ENCODE measurements at regions not wholly inside any gene's neighbourhood (a gene's known extent, or its start where the extent isn't known, plus 50 kb on each side); places are given as distances from the start of the nearest gene placed in this dataset.

DNA sequence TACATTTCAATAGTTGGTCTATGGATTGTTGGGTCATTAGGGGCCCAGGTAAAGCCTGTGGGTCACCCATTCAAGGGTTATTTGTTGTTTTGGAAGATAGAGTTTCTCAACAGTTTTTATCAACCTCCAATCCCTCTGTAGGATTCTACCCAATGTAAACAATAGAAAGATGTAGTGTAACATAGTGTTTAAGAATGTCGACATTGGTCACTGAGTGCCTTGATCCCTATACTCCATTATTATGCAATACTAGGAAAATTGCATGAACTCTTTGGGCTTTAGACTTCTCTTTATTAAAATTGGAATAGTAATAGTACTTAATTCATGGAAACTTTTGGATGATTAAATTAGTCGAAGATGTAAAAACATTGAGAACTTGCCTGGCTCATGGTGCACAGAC is 292.1 kb downstream of the GPD2 start:
- Histone ChIP-seq H3K4me2 (ENCODE audit: low read length) (no peak overlapping the region), H3K36me3 (ENCODE audit: insufficient read depth, low read length) (no peaks in the 10 kb centered on the region), H3K9ac (ENCODE audit: low read length) (no peak overlapping the region), H4K20me1 (ENCODE audit: insufficient read depth, low read length) (no peaks in the 10 kb centered on the region), H3F3A (ENCODE audit: insufficient read depth, low read length) (no peaks in the 10 kb centered on the region), H2AFZ (ENCODE audit: low read length) (no peak overlapping the region), H3K9me2 (ENCODE audit: low read depth, low read length) (no peaks in the 10 kb centered on the region), H3K79me2 (ENCODE audit: insufficient read depth, low read length) (no peaks in the 10 kb centered on the region), H3K9me3 (ENCODE audit: low read length) (no peaks in the 10 kb centered on the region), H3K27me3 (ENCODE audit: insufficient read depth, low read length) (no peaks in the 10 kb centered on the region), H3K4me3 (ENCODE audit: low read depth, low read length, poor library complexity, severe bottlenecking) (no peak overlapping the region), H3K4me1 (ENCODE audit: insufficient read depth, low read length, severe bottlenecking) (no peaks in the 10 kb centered on the region), H3K27ac (ENCODE audit: low read depth, low read length, poor library complexity, severe bottlenecking) (no peak overlapping the region)
- TF ChIP-seq EZH2 (IDR thresholded peaks at IDR 0.05; ENCODE audit: borderline replicate concordance, low read length) = no peak
- TF ChIP-seq, protein P1, sequence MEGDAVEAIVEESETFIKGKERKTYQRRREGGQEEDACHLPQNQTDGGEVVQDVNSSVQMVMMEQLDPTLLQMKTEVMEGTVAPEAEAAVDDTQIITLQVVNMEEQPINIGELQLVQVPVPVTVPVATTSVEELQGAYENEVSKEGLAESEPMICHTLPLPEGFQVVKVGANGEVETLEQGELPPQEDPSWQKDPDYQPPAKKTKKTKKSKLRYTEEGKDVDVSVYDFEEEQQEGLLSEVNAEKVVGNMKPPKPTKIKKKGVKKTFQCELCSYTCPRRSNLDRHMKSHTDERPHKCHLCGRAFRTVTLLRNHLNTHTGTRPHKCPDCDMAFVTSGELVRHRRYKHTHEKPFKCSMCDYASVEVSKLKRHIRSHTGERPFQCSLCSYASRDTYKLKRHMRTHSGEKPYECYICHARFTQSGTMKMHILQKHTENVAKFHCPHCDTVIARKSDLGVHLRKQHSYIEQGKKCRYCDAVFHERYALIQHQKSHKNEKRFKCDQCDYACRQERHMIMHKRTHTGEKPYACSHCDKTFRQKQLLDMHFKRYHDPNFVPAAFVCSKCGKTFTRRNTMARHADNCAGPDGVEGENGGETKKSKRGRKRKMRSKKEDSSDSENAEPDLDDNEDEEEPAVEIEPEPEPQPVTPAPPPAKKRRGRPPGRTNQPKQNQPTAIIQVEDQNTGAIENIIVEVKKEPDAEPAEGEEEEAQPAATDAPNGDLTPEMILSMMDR (IDR thresholded peaks at IDR 0.05; ENCODE audit: low read length) = no peak

DNA sequence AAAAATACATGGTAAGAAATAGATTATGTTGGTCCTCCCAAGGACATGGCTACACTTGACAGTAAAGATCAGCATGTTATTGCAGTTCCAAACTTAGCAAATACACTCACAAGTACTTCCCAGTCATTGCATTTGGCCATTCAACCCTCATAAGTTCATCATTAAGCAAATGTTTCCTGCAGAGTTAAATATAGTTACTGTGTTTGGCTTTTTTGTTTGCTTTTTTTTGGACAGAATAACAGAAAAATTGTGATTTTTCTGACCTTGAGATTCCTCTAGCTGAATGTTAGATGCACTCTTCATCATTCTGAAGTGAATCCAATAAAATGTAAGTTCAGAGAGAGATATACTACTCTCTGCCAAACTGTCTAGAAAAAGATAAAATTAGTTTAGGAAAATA is 295.3 kb downstream of the GPD2 start:
- Histone ChIP-seq H3F3A (ENCODE audit: insufficient read depth, low read length) (no peaks in the 10 kb centered on the region), H4K20me1 (ENCODE audit: insufficient read depth, low read length) (no peaks in the 10 kb centered on the region), H3K36me3 (ENCODE audit: insufficient read depth, low read length) (no peaks in the 10 kb centered on the region), H3K4me2 (ENCODE audit: low read length) (no peak overlapping the region), H3K4me1 (ENCODE audit: insufficient read depth, low read length, severe bottlenecking) (no peaks in the 10 kb centered on the region), H3K9me3 (ENCODE audit: low read length) (no peaks in the 10 kb centered on the region), H2AFZ (ENCODE audit: low read length) (no peak overlapping the region), H3K9ac (ENCODE audit: low read length) (no peak overlapping the region), H3K27me3 (ENCODE audit: insufficient read depth, low read length) (no peaks in the 10 kb centered on the region), H3K9me2 (ENCODE audit: low read depth, low read length) (no peaks in the 10 kb centered on the region), H3K4me3 (ENCODE audit: low read depth, low read length, poor library complexity, severe bottlenecking) (no peak overlapping the region), H3K79me2 (ENCODE audit: insufficient read depth, low read length) (no peaks in the 10 kb centered on the region), H3K27ac (ENCODE audit: low read depth, low read length, poor library complexity, severe bottlenecking) (no peak overlapping the region)
- TF ChIP-seq EZH2 (IDR thresholded peaks at IDR 0.05; ENCODE audit: borderline replicate concordance, low read length) = no peak
- TF ChIP-seq, protein P1 (IDR thresholded peaks at IDR 0.05; ENCODE audit: low read length) = no peak

DNA sequence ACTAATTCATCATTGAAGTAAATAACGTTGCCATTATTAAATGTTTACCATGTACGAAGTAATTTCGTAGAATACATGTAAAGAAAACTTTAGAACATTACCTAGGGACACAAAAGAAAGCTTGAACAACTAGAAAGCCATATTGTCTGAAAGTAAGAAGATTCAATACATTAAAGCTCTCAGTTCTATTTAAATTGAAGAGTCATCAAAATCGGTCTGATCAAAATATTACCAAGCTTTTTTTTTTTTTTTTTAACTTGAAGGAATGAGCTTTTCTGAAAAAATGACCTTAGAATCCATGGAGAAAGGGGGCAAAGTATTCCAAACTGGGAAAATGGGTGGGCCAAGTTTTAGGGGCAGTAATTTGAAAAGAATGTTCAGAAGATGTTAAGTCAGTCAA is 300.8 kb downstream of the GPD2 start:
- Histone ChIP-seq H3K4me1 (ENCODE audit: insufficient read depth, low read length, severe bottlenecking) (no peaks in the 10 kb centered on the region), H3K9me2 (ENCODE audit: low read depth, low read length) (no peaks in the 10 kb centered on the region), H3K79me2 (ENCODE audit: insufficient read depth, low read length) (no peaks in the 10 kb centered on the region), H2AFZ (ENCODE audit: low read length) (no peak overlapping the region), H3K27me3 (ENCODE audit: insufficient read depth, low read length) (no peaks in the 10 kb centered on the region), H3K27ac (ENCODE audit: low read depth, low read length, poor library complexity, severe bottlenecking) (no peak overlapping the region), H4K20me1 (ENCODE audit: insufficient read depth, low read length) (no peaks in the 10 kb centered on the region), H3K36me3 (ENCODE audit: insufficient read depth, low read length) (no peaks in the 10 kb centered on the region), H3F3A (ENCODE audit: insufficient read depth, low read length) (no peaks in the 10 kb centered on the region), H3K4me3 (ENCODE audit: low read depth, low read length, poor library complexity, severe bottlenecking) (no peak overlapping the region), H3K4me2 (ENCODE audit: low read length) (no peak overlapping the region), H3K9ac (ENCODE audit: low read length) (no peak overlapping the region), H3K9me3 (ENCODE audit: low read length) (no peaks in the 10 kb centered on the region)
- TF ChIP-seq, protein P1 (IDR thresholded peaks at IDR 0.05; ENCODE audit: low read length) = no peak
- no peak for TF ChIP-seq EZH2 (IDR thresholded peaks at IDR 0.05; ENCODE audit: borderline replicate concordance, low read length)

Measured in OCI-LY1 (cell line).